Keratinocyte (primary cell): ENCODE measurements at regions not wholly inside any gene's neighbourhood (a gene's known extent, or its start where the extent isn't known, plus 50 kb on each side); places are given as distances from the start of the nearest gene placed in this dataset.

Experiments used
- EZH2 ChIP-seq: IDR thresholded peaks from one replicate; pipeline ENCODE4 v1.6.1; 2012; ENCODE audit warnings: inconsistent platforms, mild to moderate bottlenecking, low read length, moderate library complexity
- TF ChIP-seq, protein P1 (sequence below), 3 experiments: IDR thresholded peaks in 1 of 3; conservative IDR thresholded peaks in 1 of 3; optimal IDR thresholded peaks in 1 of 3; 2 replicates in 2 of 3; 3 replicates in 1 of 3; pipeline versions ENCODE3 to v1.5.1; 2011; ENCODE audit warnings: low read length in 3 of 3, mild to moderate bottlenecking in 3 of 3, moderate library complexity in 2 of 3, control low read depth in 1 of 3, inconsistent platforms in 1 of 3; ENCODE audit not compliant: insufficient read depth in 2 of 3; ENCODE audit errors: extremely low read depth in 1 of 3

- TF ChIP-seq, protein P1, sequence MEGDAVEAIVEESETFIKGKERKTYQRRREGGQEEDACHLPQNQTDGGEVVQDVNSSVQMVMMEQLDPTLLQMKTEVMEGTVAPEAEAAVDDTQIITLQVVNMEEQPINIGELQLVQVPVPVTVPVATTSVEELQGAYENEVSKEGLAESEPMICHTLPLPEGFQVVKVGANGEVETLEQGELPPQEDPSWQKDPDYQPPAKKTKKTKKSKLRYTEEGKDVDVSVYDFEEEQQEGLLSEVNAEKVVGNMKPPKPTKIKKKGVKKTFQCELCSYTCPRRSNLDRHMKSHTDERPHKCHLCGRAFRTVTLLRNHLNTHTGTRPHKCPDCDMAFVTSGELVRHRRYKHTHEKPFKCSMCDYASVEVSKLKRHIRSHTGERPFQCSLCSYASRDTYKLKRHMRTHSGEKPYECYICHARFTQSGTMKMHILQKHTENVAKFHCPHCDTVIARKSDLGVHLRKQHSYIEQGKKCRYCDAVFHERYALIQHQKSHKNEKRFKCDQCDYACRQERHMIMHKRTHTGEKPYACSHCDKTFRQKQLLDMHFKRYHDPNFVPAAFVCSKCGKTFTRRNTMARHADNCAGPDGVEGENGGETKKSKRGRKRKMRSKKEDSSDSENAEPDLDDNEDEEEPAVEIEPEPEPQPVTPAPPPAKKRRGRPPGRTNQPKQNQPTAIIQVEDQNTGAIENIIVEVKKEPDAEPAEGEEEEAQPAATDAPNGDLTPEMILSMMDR (optimal IDR thresholded peaks at IDR 0.05 in 1 of 3, IDR thresholded peaks at IDR 0.05 in 1 of 3, conservative IDR thresholded peaks at IDR 0.05 in 1 of 3; ENCODE audit: extremely low read depth in 1 of 3, insufficient read depth in 2 of 3, low read length in 3 of 3): no peak
- no peak for TF ChIP-seq EZH2
These were observed 167.1 kb upstream of the ZNF337 start for GRCh38 chr20:25863536-25864325.
